K562 (cell line): ENCODE measurements at regions not wholly inside any gene's neighbourhood (a gene's known extent, or its start where the extent isn't known, plus 50 kb on each side); places are given as distances from the start of the nearest gene placed in this dataset.

Experiments
- ATAC-seq: fragments of 200-7000 bp; cut with Tn5 transposase; 3 replicates; pipeline ENCODE4 v1.9.1; 2020; ENCODE audit warnings: moderate library complexity
- BruUV-seq: library from RNA; stranded (reverse); fragments of 400-500 nt; replicated peaks from 2 replicates; lab custom pipeline; 2021; lab: Mats Ljungman, UMichigan
- CTCF ChIA-PET: fragments of 300-600 bp; formaldehyde crosslinking; extraction: SDS; loops from one replicate; lab custom pipeline; 2021; ENCODE audit warnings: low intra/inter-chr PET ratio; lab: Yijun Ruan, JAX
- POLR2A ChIA-PET: fragments of 300-600, 350-650 bp; sonication (Branson Sonifier 250); formaldehyde crosslinking; extraction: SDS; loops from one replicate; lab custom pipeline; 2021; ENCODE audit warnings: antibody characterized with exemption, inconsistent platforms; lab: Yijun Ruan, JAX
- DNase-seq, 4 experiments: peaks; one replicate each; pipeline versions ENCODE4 v3.0.0 to v3.0.0-alpha.2; 2011 to 2018; ENCODE audit warnings: low spot score in 3 of 4, mixed read lengths in 3 of 4; ENCODE audit errors: extremely low read depth in 1 of 4
- FAIRE-seq: peaks from 2 replicates; lab custom pipeline; 2011; peaks lifted over from hg19 to GRCh38; lab: Jason Lieb, UNC
- H2AFZ ChIP-seq: 2 replicates; pipeline ENCODE4 v1.6.0; 2011; ENCODE audit warnings: low read depth, low read length, control low read depth, inconsistent platforms
- H3K27ac ChIP-seq: fragments of 200-600 bp; 3 replicates; pipeline ENCODE4 v1.8.0; 2011; ENCODE audit warnings: low read depth, mild to moderate bottlenecking, control low read depth, inconsistent platforms, low read length, moderate library complexity, mixed read lengths; ENCODE audit errors: extremely low read depth
- H3K27me3 ChIP-seq, 2 experiments: fragments of 300-600 bp in 1 of 2; 2 replicates in 1 of 2; 3 replicates in 1 of 2; pipeline versions ENCODE4 v1.6.0 to v1.8.0; 2011; ENCODE audit warnings: inconsistent platforms in 2 of 2, low read length in 2 of 2, mild to moderate bottlenecking in 1 of 2, mixed read lengths in 1 of 2, moderate library complexity in 1 of 2; ENCODE audit not compliant: control insufficient read depth in 2 of 2, insufficient read depth in 2 of 2
- H3K36me3 ChIP-seq: fragments of 300-600 bp; 3 replicates; pipeline ENCODE4 v1.8.0; 2011; ENCODE audit warnings: mild to moderate bottlenecking, low read length, inconsistent platforms; ENCODE audit not compliant: control insufficient read depth, insufficient read depth
- H3K4me1 ChIP-seq, 2 experiments: fragments of 200-600 bp in 1 of 2; replicated peaks in 1 of 2; 2 replicates in 1 of 2; 3 replicates in 1 of 2; pipeline versions ENCODE4 v1.5.1 to v1.8.0; 2011; ENCODE audit warnings: inconsistent platforms in 2 of 2, low read length in 2 of 2, mild to moderate bottlenecking in 1 of 2, mixed read lengths in 1 of 2, moderate library complexity in 1 of 2; ENCODE audit not compliant: control insufficient read depth in 2 of 2, insufficient read depth in 2 of 2
- H3K4me2 ChIP-seq: 2 replicates; pipeline ENCODE4 v1.6.1; 2011; ENCODE audit warnings: low read length, control low read depth, inconsistent platforms, mixed read lengths; ENCODE audit not compliant: insufficient read depth
- H3K4me3 ChIP-seq: fragments of 200-600 bp; sonication (generic), shearing (Covaris generic); 2 replicates; pipeline ENCODE4 v1.5.1; 2016; ENCODE audit warnings: control low read depth, inconsistent platforms
- H3K79me2 ChIP-seq: fragments of 200-600 bp; 3 replicates; pipeline ENCODE4 v1.8.0; 2011; ENCODE audit warnings: low read length, inconsistent platforms; ENCODE audit not compliant: control insufficient read depth, insufficient read depth
- H3K9ac ChIP-seq, 2 experiments: 2 replicates each; pipeline versions ENCODE4 v1.6.0 to v1.6.1; 2011; ENCODE audit warnings: low read depth in 2 of 2, low read length in 2 of 2, control low read depth in 1 of 2, inconsistent platforms in 1 of 2, mild to moderate bottlenecking in 1 of 2, mixed read lengths in 1 of 2; ENCODE audit not compliant: insufficient read depth in 1 of 2
- H3K9me1 ChIP-seq: one replicate; pipeline ENCODE4 v1.6.0; 2011; ENCODE audit warnings: inconsistent platforms, mild to moderate bottlenecking, low read length, moderate library complexity; ENCODE audit not compliant: control insufficient read depth, insufficient read depth
- H3K9me3 ChIP-seq: replicated peaks from 2 replicates; pipeline ENCODE4 v1.5.1; 2011; ENCODE audit warnings: low read depth, low read length, inconsistent platforms; ENCODE audit not compliant: control insufficient read depth, insufficient read depth
- H4K20me1 ChIP-seq: replicated peaks from 2 replicates; pipeline ENCODE4 v1.6.1; 2011; ENCODE audit warnings: low read length, inconsistent platforms, mixed read lengths; ENCODE audit not compliant: control insufficient read depth, insufficient read depth
- CBX3 ChIP-seq, 2 experiments: IDR thresholded peaks; 1 replicate in 1 of 2; 2 replicates in 1 of 2; pipeline ENCODE4 v1.6.1; 2012; ENCODE audit warnings: inconsistent platforms in 2 of 2, low read length in 2 of 2, borderline replicate concordance in 1 of 2, control low read depth in 1 of 2
- KAT8 ChIP-seq: fragments of 450-650 bp; IDR thresholded peaks from 2 replicates; pipeline ENCODE4 v1.6.1; 2016; ENCODE audit warnings: low read depth, mild to moderate bottlenecking
- RBM22 ChIP-seq: fragments of 200-400 bp; formaldehyde crosslinking; IDR thresholded peaks from 2 replicates; pipeline ENCODE4 v1.6.1; 2018; ENCODE audit warnings: low read length, low read depth; ENCODE audit not compliant: poor library complexity, severe bottlenecking
- TAF15 ChIP-seq: fragments of 200-400 bp; formaldehyde crosslinking; IDR thresholded peaks from 2 replicates; pipeline ENCODE4 v1.6.1; 2017; ENCODE audit warnings: mild to moderate bottlenecking, low read depth, low read length, moderate library complexity
- TFE3 ChIP-seq: fragments of 450-650 bp; formaldehyde crosslinking; IDR thresholded peaks from 2 replicates; pipeline ENCODE4 v1.4.0; 2020; ENCODE audit warnings: mild to moderate bottlenecking, mixed read lengths
- ZNF586 ChIP-seq: fragments of 450-650 bp; formaldehyde crosslinking; conservative IDR thresholded peaks from 2 replicates; pipeline ENCODE4 v1.4.0; 2020; ENCODE audit warnings: mild to moderate bottlenecking, moderate library complexity
- WGBS: fragments of 100-300 bp; shearing (Covaris generic); methylation state at CpG from one replicate; pipeline ENCODE4 v1.1.6; 2016; ENCODE audit warnings: low coverage, mixed read lengths; ENCODE audit not compliant: insufficient coverage; ENCODE audit errors: missing lambda C conversion rate; 5-methylcytosine and 5-hydroxymethylcytosine counted together
- in situ Hi-C: fragments of 300-500 bp; cut with MboI; formaldehyde crosslinking; loops from 4 replicates; pipeline ENCODE4 v1.15.0; 2018; ENCODE audit warnings: inconsistent platforms, mixed read lengths
- intact Hi-C: fragments of 100-400 bp; cut with micrococcal nuclease; formaldehyde crosslinking; loops from 2 replicates; pipeline ENCODE4 v1.14.2; 2022
- TF ChIP-seq, protein P1 (sequence below): fragments of 250-450 bp; sonication (Bioruptor Pico); IDR thresholded peaks from 2 replicates; pipeline ENCODE4 v1.5.0; 2021; ENCODE audit warnings: mild to moderate bottlenecking, borderline replicate concordance

GRCh38 chr19:29397748-29398147, 128.0 kb upstream of the VSTM2B start:
- Histone ChIP-seq H3K79me2 (no peaks in the 10 kb centered on the region), H3K9me1 (no peaks in the 10 kb centered on the region), H4K20me1 (no peaks in the 10 kb centered on the region; the same call in 1 of the 2 replicates), H3K27ac (no peak overlapping the region)
- in situ Hi-C loops = no loop called here
- FAIRE-seq (no peak), ATAC-seq (no peak)
- POLR2A ChIA-PET = no interaction called here
- no peak for TF ChIP-seq RBM22
- TF ChIP-seq CBX3 (IDR thresholded peaks at IDR 0.05; ENCODE audit: borderline replicate concordance in 1 of 2, low read length in 2 of 2) = no peak
- no peak for TF ChIP-seq KAT8
- no peak for TF ChIP-seq ZNF586
- TF ChIP-seq, protein P1, sequence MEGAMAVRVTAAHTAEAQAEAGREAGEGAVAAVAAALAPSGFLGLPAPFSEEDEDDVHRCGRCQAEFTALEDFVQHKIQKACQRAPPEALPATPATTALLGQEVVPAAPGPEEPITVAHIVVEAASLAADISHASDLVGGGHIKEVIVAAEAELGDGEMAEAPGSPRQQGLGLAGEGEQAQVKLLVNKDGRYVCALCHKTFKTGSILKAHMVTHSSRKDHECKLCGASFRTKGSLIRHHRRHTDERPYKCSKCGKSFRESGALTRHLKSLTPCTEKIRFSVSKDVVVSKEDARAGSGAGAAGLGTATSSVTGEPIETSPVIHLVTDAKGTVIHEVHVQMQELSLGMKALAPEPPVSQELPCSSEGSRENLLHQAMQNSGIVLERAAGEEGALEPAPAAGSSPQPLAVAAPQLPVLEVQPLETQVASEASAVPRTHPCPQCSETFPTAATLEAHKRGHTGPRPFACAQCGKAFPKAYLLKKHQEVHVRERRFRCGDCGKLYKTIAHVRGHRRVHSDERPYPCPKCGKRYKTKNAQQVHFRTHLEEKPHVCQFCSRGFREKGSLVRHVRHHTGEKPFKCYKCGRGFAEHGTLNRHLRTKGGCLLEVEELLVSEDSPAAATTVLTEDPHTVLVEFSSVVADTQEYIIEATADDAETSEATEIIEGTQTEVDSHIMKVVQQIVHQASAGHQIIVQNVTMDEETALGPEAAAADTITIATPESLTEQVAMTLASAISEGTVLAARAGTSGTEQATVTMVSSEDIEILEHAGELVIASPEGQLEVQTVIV = no peak
- no peak for TF ChIP-seq TAF15
- TF ChIP-seq TFE3 = no peak
- TF ChIP-seq, all 486 proteins: peak for 0
- H3K4me1 ChIP-seq = no peaks in the 10 kb centered on the region
- peaks cover 0 to 29% of the 10 kb centered on the region in 2 experiments; a peak in 3 of 5 replicates for H3K27me3 ChIP-seq
- no peaks in the 10 kb centered on the region for H3K36me3 ChIP-seq
- H3K4me3 ChIP-seq = no peak overlapping the region
- no peak for DNase-seq
- WGBS = 0% methylated on average over 7 of the region's 7 CpGs
- no peak overlapping the region for H3K4me2 ChIP-seq
- CTCF ChIA-PET = no interaction called here
- intact Hi-C loops = no loop called here
- no TSS peak for BruUV-seq
- no peaks in the 10 kb centered on the region for H3K9me3 ChIP-seq
- H3K9ac ChIP-seq = no peak overlapping the region; a peak in 1 of 4 replicates
- H2AFZ ChIP-seq = no peak overlapping the region
